ENCODE measurements at regions not wholly inside any gene's neighbourhood (a gene's known extent, or its start where the extent isn't known, plus 50 kb on each side); places are given as distances from the start of the nearest gene placed in this dataset.
A peak's percentile ranks its signal among the peaks of the same experiment; 100 is the strongest.

GRCh38 chr11:86740628-86741483 is 59.5 kb upstream of the PRSS23 start:
- TF ChIP-seq EP300 (IDR thresholded peaks at IDR 0.05; ENCODE audit: low read depth): no peak
- no peak for TF ChIP-seq POLR2A (IDR thresholded peaks at IDR 0.05)
- peak; percentile 51 to 64 (median 54) for TF ChIP-seq POLR2AphosphoS5 (IDR thresholded peaks at IDR 0.05)
- H3K36me3 ChIP-seq: no peaks in the 10 kb centered on the region
- peaks cover 8 to 29% (median 21%) of the 10 kb centered on the region in 4 donors for H3K4me1 ChIP-seq
- no peak overlapping the region for H3K4me3 ChIP-seq
- peak; percentile 32 for DNase-seq
- intact Hi-C loops (cut with DNase I; ENCODE audit: low total_unique reads): loop anchor here (10.0 kb wide), 1 partner anchor 54 kb away; no protein-coding TSS in a partner anchor
- 24 to 45% methylated on average over 3 to 7 of the region's 7 CpGs for WGBS, 2 donors (ENCODE audit: low coverage in 1 of 2)
- in situ Hi-C loops (cut with MboI; ENCODE audit: low pct_ligation_motif_present in 1 of 4, low pct_unique_long_range_greater_than_20kb in 1 of 4, low sequenced_read_pairs in 3 of 4): no loop called here
- H3K27ac ChIP-seq: peak overlapping the region; percentile 81 to 90 (median 86)
- no peaks in the 10 kb centered on the region for H3K9me3 ChIP-seq
- H3K27me3 ChIP-seq: no peaks in the 10 kb centered on the region

GRCh38 chr11:86738568-86738967 is 61.8 kb upstream of the PRSS23 start:
- Histone ChIP-seq H3K36me3 (no peaks in the 10 kb centered on the region), H3K9me3 (no peaks in the 10 kb centered on the region), H3K27ac (peak overlapping the region in 1 of 4 donors; percentile 19), H3K4me3 (no peak overlapping the region), H3K4me1 (peaks cover 8 to 29% (median 21%) of the 10 kb centered on the region in 4 donors), H3K27me3 (no peaks in the 10 kb centered on the region)
- no peak for TF ChIP-seq POLR2AphosphoS5 (IDR thresholded peaks at IDR 0.05)
- TF ChIP-seq EP300 (IDR thresholded peaks at IDR 0.05; ENCODE audit: low read depth): no peak
- DNase-seq: no peak
- 83% methylated on average over 2 of the region's 2 CpGs for WGBS, 2 donors (ENCODE audit: low coverage in 1 of 2)
- in situ Hi-C loops (cut with MboI; ENCODE audit: low pct_ligation_motif_present in 1 of 4, low pct_unique_long_range_greater_than_20kb in 1 of 4, low sequenced_read_pairs in 3 of 4): no loop called here
- intact Hi-C loops (cut with DNase I; ENCODE audit: low total_unique reads): no loop called here

GRCh38 chr11:86737737-86738136 is 62.6 kb upstream of the PRSS23 start:
- H3K4me3 ChIP-seq: no peak overlapping the region
- TF ChIP-seq POLR2A (IDR thresholded peaks at IDR 0.05) (no peak), EP300 (IDR thresholded peaks at IDR 0.05; ENCODE audit: low read depth) (no peak), POLR2AphosphoS5 (IDR thresholded peaks at IDR 0.05) (no peak), CTCF (IDR thresholded peaks at IDR 0.05) (no peak)
- H3K9me3 ChIP-seq: no peaks in the 10 kb centered on the region
- no peak for DNase-seq
- intact Hi-C loops (cut with DNase I; ENCODE audit: low total_unique reads) (no loop called here), in situ Hi-C loops (cut with MboI; ENCODE audit: low pct_ligation_motif_present in 1 of 4, low pct_unique_long_range_greater_than_20kb in 1 of 4, low sequenced_read_pairs in 3 of 4) (no loop called here)
- no peaks in the 10 kb centered on the region for H3K27me3 ChIP-seq
- H3K27ac ChIP-seq: peak overlapping the region; percentile 3 to 47 (median 24)
- H3K4me1 ChIP-seq: peaks cover 8 to 29% (median 21%) of the 10 kb centered on the region in 4 donors
- H3K36me3 ChIP-seq: no peaks in the 10 kb centered on the region

GRCh38 chr11:86737230-86737629 is 63.1 kb upstream of the PRSS23 start:
- intact Hi-C loops (cut with DNase I; ENCODE audit: low total_unique reads) (no loop called here), in situ Hi-C loops (cut with MboI; ENCODE audit: low pct_ligation_motif_present in 1 of 4, low pct_unique_long_range_greater_than_20kb in 1 of 4, low sequenced_read_pairs in 3 of 4) (no loop called here)
- Histone ChIP-seq H3K27me3 (no peaks in the 10 kb centered on the region), H3K4me3 (no peak overlapping the region), H3K9me3 (no peaks in the 10 kb centered on the region), H3K4me1 (peaks cover 8 to 29% (median 19%) of the 10 kb centered on the region in 4 donors), H3K36me3 (no peaks in the 10 kb centered on the region), H3K27ac (peak overlapping the region; percentile 3 to 47 (median 24))
- no peak for DNase-seq
- TF ChIP-seq POLR2A (IDR thresholded peaks at IDR 0.05) (no peak), CTCF (IDR thresholded peaks at IDR 0.05) (no peak), EP300 (IDR thresholded peaks at IDR 0.05; ENCODE audit: low read depth) (no peak)

- WGBS, 2 donors (ENCODE audit: low coverage in 1 of 2): 74 to 76% methylated on average over 7 to 9 of the region's 9 CpGs
- no peak for TF ChIP-seq CTCF (IDR thresholded peaks at IDR 0.05)
- no peak for TF ChIP-seq POLR2A (IDR thresholded peaks at IDR 0.05)
- no peak for TF ChIP-seq EP300 (IDR thresholded peaks at IDR 0.05; ENCODE audit: low read depth)
- no peak for TF ChIP-seq POLR2AphosphoS5 (IDR thresholded peaks at IDR 0.05)
- H3K9me3 ChIP-seq: no peaks in the 10 kb centered on the region
- peak overlapping the region in 3 of 4 donors; percentile 4 to 47 (median 43) for H3K27ac ChIP-seq
- intact Hi-C loops (cut with DNase I; ENCODE audit: low total_unique reads): no loop called here
- no peak for DNase-seq
- H3K4me3 ChIP-seq: no peak overlapping the region
- H3K27me3 ChIP-seq: no peaks in the 10 kb centered on the region
- H3K36me3 ChIP-seq: no peaks in the 10 kb centered on the region
- in situ Hi-C loops (cut with MboI; ENCODE audit: low pct_ligation_motif_present in 1 of 4, low pct_unique_long_range_greater_than_20kb in 1 of 4, low sequenced_read_pairs in 3 of 4): no loop called here
- H3K4me1 ChIP-seq: peaks cover 8 to 26% (median 17%) of the 10 kb centered on the region in 4 donors
Measured at GRCh38 chr11:86736291-86737143, 63.8 kb upstream of the PRSS23 start.

Data from transverse colon (tissue), 4 donors.